ENCODE measurements at regions not wholly inside any gene's neighbourhood (a gene's known extent, or its start where the extent isn't known, plus 50 kb on each side); places are given as distances from the start of the nearest gene placed in this dataset.
"Not testable (repeated sequence)": the region's sequence is repeated elsewhere in the genome, so short reads cannot be mapped to it uniquely, and the experiment has no call there.

- DNase-seq: no peak
Measured at GRCh38 chr1:68675336-68675735, 178.5 kb upstream of the DEPDC1 start.

DNA sequence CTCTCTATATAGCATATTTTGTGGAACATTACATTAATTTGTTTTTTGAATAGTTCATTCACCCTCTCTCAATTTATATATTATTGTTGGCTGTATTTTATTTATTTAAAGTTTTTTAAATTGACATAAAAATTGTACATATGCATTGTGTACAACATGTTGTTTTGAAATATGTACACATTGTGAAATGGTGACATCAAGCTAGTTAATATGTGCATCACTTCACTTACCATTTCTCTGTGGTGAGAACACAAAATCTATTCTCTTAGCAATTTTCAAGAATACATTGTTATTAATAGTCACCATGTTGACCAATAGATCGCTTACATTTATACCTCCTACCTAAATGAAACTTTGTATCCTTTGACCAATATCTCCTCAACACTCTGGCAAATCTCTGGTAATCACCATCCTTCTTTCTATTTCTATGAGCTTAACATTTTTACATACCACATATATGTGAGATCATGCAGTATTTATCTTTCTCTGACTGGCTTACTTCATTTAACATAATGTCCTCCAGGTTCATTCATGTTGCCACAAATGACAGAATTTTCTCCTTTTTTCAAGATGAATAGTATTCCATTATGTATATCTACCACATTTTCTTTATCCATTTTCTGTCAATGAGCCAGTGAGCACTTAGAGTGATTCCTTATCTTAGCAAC lies 180.9 kb upstream of the DEPDC1 start:
- DNase-seq: no peak

DNA sequence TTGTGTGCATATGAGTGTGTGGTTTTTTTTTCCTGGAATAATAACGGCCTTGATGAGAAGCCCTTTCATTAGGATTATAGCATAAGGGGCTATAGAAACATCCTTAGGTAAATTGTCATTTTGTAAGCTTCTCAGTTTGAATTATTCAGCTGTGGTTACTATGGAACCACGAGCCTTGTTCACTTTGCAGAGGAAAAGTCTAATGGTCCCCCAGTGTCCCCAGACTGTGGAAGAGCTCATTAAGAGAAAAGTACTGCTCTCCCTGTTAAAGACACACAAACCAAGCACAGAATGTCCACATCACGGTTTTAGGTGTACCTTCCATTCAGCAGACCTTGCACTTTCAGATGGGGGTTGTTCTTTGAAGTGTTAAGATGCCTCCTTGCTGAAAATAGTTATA lies 199.3 kb upstream of the DEPDC1 start:
- no peak for DNase-seq

- no peak for DNase-seq
Measured at GRCh38 chr1:68703921-68704354, 207.1 kb upstream of the DEPDC1 start.

GRCh38 chr1:68704800-68705443 lies 208.0 kb upstream of the DEPDC1 start:
- no peak for DNase-seq

- DNase-seq: no peak
Measured at GRCh38 chr1:68705466-68705865, 208.6 kb upstream of the DEPDC1 start.

DNA sequence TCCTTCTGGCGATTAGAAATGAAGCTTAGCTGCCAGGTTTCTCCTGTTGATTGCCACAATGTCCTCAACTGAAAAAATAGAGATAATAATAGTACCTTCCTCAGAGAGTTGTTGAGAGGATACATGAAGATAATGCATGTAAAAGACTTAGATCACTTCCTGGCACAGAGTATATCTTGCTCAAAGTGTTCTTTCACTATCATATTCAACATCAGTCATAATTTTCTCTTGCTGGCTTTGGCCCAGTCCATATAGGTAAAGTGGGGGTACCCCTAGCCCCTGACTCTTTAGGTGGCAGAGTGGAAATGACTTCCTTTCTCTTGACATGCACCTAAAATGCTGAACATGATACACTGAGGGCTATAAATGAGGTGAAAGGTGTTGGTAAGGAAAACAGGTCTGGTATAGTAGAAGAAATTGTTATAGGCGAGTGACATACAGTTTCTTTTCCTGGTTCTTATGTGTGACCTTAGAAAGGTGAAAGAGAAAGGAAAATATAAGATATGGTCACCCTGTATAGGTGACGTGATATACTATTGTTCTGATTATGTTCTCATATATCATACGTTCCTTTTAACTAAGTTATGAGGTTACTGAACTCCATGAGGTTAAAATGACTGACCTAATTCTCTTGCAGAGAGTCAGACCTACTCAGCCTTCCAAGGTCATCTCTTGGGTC lies 209.9 kb upstream of the DEPDC1 start:
- no peak for DNase-seq

DNA sequence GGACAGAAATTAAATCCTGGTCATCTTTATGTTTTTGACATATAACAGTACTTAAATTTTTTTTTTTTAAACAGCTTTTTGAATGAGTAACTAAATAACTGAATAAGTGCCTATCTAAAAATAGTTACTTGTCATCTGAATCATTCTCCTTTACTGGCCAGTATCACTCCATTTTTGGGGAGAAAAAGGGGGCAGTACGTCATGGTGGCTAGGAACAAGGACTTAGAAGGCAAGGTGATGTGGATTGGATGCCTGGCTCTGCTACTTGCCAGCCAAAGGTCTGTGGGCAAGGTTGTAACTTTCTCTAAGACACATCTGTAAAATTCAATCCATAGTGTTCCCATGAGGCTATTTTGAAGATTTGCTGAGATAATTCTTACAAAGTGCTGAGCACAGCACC lies 220.4 kb upstream of the DEPDC1 start:
- DNase-seq: no peak

- DNase-seq: no peak
Measured at GRCh38 chr1:68720476-68720875, 223.6 kb upstream of the DEPDC1 start.

DNA sequence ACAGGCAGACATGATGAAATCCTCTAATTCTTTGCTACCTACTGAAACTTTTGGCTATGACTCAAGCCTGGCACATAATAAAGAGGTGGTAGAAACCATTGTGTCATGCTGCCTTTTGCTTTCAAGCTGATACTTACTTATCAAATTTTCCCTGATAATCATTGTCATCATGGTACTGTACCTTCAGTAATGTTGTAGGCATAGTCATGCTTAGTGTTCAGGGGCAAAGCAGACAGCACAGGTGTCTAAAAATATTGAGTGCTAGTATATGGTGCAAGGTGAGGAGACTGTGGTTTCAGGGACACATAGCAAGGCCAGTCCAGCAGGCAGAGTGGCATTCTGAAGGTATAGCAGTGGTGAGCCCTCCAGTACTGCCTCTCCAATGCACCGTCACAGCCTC lies 226.9 kb upstream of the DEPDC1 start:
- no peak for DNase-seq

DNA sequence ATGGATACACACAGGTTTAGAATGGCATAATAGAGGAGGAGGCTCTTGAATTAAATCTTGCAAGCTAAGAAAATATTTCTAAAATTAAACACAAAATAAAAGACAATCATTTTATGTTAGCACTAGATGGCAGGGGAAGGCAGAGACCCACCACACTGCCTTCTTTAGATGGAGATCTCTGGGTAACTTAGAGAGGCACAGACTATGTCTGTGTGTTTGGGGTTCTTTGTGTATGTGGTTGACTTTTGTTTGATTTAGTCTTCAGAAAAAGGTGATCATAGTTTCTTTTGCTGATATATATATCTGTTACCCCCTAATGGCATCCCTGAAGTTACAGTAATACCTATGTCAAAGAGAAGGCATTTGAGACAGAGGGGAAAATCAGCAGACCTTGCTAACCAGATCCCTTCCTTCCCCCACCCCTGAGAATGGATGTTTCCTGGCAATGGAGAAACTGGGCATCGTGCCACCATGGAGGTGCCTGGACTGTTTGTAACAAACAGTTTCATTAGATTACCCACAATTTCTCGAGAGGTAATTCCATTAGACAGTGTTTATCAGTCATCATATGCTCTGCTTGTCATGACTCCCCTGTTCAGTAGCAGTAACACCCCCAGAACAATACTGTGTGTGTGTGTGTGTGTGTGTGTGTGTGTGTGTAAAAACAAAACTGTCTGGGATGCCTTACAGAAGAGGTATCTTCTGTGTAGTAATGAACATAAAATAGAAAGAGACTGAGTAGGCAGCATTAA lies 228.3 kb upstream of the DEPDC1 start:
- DNase-seq: peak; percentile 55

GRCh38 chr1:68739486-68739885 lies 242.6 kb upstream of the DEPDC1 start:
- DNase-seq: not testable (repeated sequence)

- DNase-seq: no peak
Measured at GRCh38 chr1:68745011-68745410, 248.1 kb upstream of the DEPDC1 start.

- DNase-seq: no peak
Measured at GRCh38 chr1:68745451-68745850, 248.6 kb upstream of the DEPDC1 start.

DNA sequence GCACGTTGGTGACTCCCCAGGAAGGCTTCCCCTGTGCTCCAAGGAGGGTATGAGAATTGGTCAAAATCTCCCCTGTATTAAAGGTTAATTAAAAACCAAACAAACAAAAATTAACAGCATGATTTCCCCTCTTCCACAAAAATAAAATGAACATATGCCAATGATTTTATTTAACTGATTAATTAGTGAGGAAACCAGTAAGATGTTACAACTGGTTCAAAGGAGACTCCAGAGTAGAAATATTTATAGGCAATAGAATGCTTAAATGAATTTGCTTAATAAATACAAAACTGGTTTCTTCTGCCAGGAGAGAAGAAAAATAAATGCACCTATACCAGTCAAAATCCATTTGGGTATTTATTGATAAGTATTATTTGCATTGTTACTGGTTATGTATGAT lies 249.5 kb upstream of the DEPDC1 start:
- DNase-seq: no peak

DNA sequence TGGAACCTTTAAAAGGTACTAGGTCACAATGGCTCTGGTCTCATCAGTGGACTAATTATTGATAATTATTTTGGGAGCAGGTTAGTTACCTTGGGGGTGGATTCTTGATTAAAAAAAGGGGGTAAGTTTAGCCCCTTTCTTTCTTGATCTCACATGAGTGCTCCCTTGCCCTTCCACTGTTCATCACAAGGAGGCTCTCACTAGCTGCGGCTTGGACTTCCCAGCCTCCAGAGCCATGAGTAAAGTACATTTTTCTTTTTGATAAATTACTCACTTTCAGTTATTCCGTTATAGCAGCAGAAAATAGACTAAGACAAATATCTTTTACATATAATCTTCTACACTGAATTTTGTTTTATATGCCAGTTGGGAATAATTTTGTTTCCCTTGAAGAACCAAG lies 254.8 kb upstream of the DEPDC1 start:
- no peak for DNase-seq

GRCh38 chr1:68758666-68759209 lies 261.9 kb upstream of the DEPDC1 start:
- DNase-seq: no peak

DNA sequence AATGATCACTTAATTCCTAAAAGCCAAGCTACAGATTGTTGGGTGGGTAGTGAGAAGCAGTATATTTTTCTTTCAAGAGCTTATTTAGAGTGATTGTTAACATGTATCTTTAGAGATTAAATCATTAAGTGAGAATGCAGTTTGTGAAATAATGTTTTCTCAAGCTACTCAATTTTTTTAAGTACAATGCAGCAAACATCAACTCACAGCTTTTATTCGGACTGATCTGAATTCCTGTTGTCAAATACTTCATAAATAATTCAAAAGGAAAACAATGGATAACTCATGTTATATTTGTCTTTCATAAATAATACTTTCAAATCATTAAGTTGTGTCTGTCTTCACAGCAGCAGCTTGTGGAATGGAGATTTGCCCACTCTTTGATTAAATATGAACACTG lies 271.1 kb upstream of the DEPDC1 start:
- DNase-seq: no peak

GRCh38 chr1:68770817-68771216 lies 273.9 kb upstream of the DEPDC1 start:
- peak; percentile 17 for DNase-seq

GRCh38 chr1:68777851-68778250 lies 281.0 kb upstream of the DEPDC1 start:
- DNase-seq: no peak

- not testable (repeated sequence) for DNase-seq
Measured at GRCh38 chr1:68779841-68780240, 283.0 kb upstream of the DEPDC1 start.

DNA sequence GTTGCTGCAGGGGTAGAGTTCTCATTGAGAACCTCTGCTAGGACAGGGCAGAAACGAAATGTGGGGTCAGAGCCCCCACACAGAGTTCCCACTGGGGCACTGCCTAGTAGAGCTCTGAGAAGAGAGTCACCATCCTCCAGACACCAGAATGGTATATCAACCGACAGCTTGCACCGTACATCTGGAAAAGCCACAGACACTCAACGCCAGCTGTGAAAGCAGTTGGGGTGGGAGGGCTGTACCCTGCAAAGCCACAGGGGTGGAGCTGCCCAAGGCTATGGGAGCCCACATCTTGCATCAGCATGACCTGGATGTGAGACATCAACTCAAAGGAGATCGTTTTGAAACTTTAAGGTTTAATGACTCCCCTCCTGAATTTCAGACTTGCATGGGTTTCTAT lies 284.0 kb upstream of the DEPDC1 start:
- no peak for DNase-seq

DNA sequence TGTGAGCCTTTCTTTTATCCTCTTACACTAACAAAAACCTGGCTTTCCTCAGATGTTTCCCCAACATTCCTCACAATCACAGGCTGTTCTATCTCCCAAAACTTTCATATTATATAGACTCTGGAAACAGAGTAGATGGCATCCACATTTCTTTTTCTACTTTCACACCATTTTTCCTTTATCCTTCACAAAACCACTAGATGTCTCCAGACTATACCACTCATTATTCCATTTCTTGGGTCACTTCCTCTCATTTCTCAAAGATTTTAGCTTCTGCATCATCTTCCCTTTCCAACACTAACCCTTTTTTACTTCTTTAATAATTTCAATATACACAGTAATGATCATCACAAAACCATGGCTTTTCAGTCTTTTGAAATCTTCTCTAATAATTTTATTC lies 286.0 kb upstream of the DEPDC1 start:
- no peak for DNase-seq

Data from NCI-H345 (cell line).